OCI-LY1 (cell line): ENCODE measurements at regions not wholly inside any gene's neighbourhood (a gene's known extent, or its start where the extent isn't known, plus 50 kb on each side); places are given as distances from the start of the nearest gene placed in this dataset.

Source experiments
- H2AFZ ChIP-seq: fragments of 200-600 bp; sonication (generic), shearing (Covaris generic); 2 replicates; pipeline ENCODE4 v1.6.0; 2014; ENCODE audit warnings: antibody characterized with exemption, mild to moderate bottlenecking, low read length
- H3F3A ChIP-seq: fragments of 200-600 bp; sonication (generic), shearing (Covaris generic); 2 replicates; pipeline ENCODE4 v1.6.0; 2014; ENCODE audit warnings: mild to moderate bottlenecking, antibody characterized with exemption, low read length, moderate library complexity; ENCODE audit not compliant: insufficient read depth
- H3K27ac ChIP-seq: fragments of 200-600 bp; sonication (generic); 2 replicates; pipeline ENCODE4 v1.5.1; 2014; ENCODE audit warnings: low read length, mixed run types, mild to moderate bottlenecking, low read depth; ENCODE audit not compliant: poor library complexity, severe bottlenecking
- H3K27me3 ChIP-seq: fragments of 200-600 bp; sonication (generic); 2 replicates; pipeline ENCODE4 v1.6.0; 2014; ENCODE audit warnings: antibody characterized with exemption, mild to moderate bottlenecking, low read length, moderate library complexity; ENCODE audit not compliant: insufficient read depth
- H3K36me3 ChIP-seq: fragments of 200-600 bp; sonication (generic); 2 replicates; pipeline ENCODE4 v1.6.1; 2014; ENCODE audit warnings: mild to moderate bottlenecking, antibody characterized with exemption, low read length, moderate library complexity, mixed read lengths; ENCODE audit not compliant: insufficient read depth
- H3K4me1 ChIP-seq: fragments of 200-600 bp; sonication (generic); 2 replicates; pipeline ENCODE4 v1.5.1; 2014; ENCODE audit warnings: mild to moderate bottlenecking, low read length, moderate library complexity; ENCODE audit not compliant: insufficient read depth, severe bottlenecking
- H3K4me2 ChIP-seq: fragments of 200-600 bp; sonication (generic), shearing (Covaris generic); 2 replicates; pipeline ENCODE4 v1.6.1; 2014; ENCODE audit warnings: low read length
- H3K4me3 ChIP-seq: fragments of 200-600 bp; sonication (generic); 2 replicates; pipeline ENCODE4 v1.5.1; 2014; ENCODE audit warnings: low read length, low read depth, mild to moderate bottlenecking, mixed read lengths; ENCODE audit not compliant: poor library complexity, severe bottlenecking
- H3K79me2 ChIP-seq: fragments of 200-600 bp; shearing (Covaris generic); 2 replicates; pipeline ENCODE4 v1.6.1; 2016; ENCODE audit warnings: mixed run types, low read length, mixed read lengths; ENCODE audit not compliant: insufficient read depth
- H3K9ac ChIP-seq: fragments of 200-600 bp; sonication (generic), shearing (Covaris generic); 2 replicates; pipeline ENCODE4 v1.6.1; 2014; ENCODE audit warnings: mild to moderate bottlenecking, low read length, mixed read lengths
- H3K9me2 ChIP-seq: fragments of 200-600 bp; sonication (generic), shearing (Covaris generic); 2 replicates; pipeline ENCODE4 v1.6.1; 2014; ENCODE audit warnings: low read depth, mild to moderate bottlenecking, low read length, mixed read lengths
- H3K9me3 ChIP-seq: fragments of 200-600 bp; shearing (Covaris generic); 2 replicates; pipeline ENCODE4 v1.6.1; 2014; ENCODE audit warnings: low read length, mixed read lengths
- H4K20me1 ChIP-seq: fragments of 200-600 bp; sonication (generic), shearing (Covaris generic); 2 replicates; pipeline ENCODE4 v1.6.0; 2016; ENCODE audit warnings: mild to moderate bottlenecking, low read length; ENCODE audit not compliant: insufficient read depth
- EZH2 ChIP-seq: fragments of 200-600 bp; sonication (generic), shearing (Covaris generic); IDR thresholded peaks from 2 replicates; pipeline ENCODE4 v1.8.0; 2017; ENCODE audit warnings: borderline replicate concordance, mixed run types, mild to moderate bottlenecking, antibody characterized with exemption, low read length, moderate library complexity, mixed read lengths
- TF ChIP-seq, protein P1 (sequence below): fragments of 200-600 bp; sonication (generic), shearing (Covaris generic); IDR thresholded peaks from 2 replicates; pipeline ENCODE4 v1.5.1; 2017; ENCODE audit warnings: mild to moderate bottlenecking, antibody characterized with exemption, low read length, moderate library complexity, mixed read lengths

DNA sequence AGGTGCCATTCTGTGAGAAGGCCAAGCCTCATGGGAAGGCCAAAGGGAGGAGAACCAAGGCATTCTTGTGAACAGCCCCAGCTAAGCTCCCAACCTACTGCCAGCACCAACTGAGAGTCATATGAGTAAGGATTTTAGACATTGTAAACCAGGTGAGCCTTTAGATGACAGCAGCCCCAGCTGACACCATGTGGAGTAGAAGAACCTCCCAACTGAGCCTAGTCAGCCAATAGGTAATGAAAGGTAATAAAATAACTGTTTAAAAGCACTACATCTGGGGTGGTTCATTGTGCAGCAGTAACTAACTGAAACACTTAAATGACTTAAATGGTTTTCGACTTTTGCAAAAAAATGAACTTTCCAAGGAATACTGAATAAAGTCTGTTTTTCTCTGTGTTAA lies 172.6 kb upstream of the KIF2A start:
- Histone ChIP-seq H3K9me2 (no peaks in the 10 kb centered on the region), H3K9ac (no peak overlapping the region), H3K4me2 (no peak overlapping the region), H3K27me3 (no peaks in the 10 kb centered on the region), H3K4me3 (no peak overlapping the region), H3K9me3 (no peaks in the 10 kb centered on the region), H4K20me1 (no peaks in the 10 kb centered on the region), H3F3A (no peaks in the 10 kb centered on the region), H3K27ac (no peak overlapping the region), H2AFZ (no peak overlapping the region), H3K79me2 (no peaks in the 10 kb centered on the region), H3K36me3 (no peaks in the 10 kb centered on the region), H3K4me1 (peaks cover 3% of the 10 kb centered on the region)
- TF ChIP-seq, protein P1, sequence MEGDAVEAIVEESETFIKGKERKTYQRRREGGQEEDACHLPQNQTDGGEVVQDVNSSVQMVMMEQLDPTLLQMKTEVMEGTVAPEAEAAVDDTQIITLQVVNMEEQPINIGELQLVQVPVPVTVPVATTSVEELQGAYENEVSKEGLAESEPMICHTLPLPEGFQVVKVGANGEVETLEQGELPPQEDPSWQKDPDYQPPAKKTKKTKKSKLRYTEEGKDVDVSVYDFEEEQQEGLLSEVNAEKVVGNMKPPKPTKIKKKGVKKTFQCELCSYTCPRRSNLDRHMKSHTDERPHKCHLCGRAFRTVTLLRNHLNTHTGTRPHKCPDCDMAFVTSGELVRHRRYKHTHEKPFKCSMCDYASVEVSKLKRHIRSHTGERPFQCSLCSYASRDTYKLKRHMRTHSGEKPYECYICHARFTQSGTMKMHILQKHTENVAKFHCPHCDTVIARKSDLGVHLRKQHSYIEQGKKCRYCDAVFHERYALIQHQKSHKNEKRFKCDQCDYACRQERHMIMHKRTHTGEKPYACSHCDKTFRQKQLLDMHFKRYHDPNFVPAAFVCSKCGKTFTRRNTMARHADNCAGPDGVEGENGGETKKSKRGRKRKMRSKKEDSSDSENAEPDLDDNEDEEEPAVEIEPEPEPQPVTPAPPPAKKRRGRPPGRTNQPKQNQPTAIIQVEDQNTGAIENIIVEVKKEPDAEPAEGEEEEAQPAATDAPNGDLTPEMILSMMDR = no peak
- TF ChIP-seq EZH2 = no peak

DNA sequence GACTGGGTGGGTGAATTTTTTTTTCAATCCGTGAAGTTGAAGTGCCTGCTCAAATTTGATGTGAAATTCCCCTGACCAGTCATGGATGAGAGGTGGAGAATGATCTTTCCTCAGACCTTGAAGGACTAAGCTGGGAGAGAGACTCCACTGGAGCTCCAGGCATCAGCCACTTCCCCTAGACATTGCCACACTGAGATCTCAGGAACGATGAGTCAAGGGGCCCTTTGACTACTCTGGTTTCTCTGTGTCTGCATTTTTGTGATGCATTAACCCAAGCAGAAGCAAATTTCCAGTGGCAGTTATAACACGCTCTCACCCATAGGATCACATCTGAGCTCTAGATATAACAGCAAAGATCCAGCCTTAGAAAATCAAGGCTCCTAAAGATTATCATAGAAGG lies 171.2 kb upstream of the KIF2A start:
- Histone ChIP-seq H3K9me3 (no peaks in the 10 kb centered on the region), H3K27ac (no peak overlapping the region), H3K79me2 (no peaks in the 10 kb centered on the region), H3F3A (no peaks in the 10 kb centered on the region), H3K4me2 (no peak overlapping the region), H4K20me1 (no peaks in the 10 kb centered on the region), H2AFZ (no peak overlapping the region), H3K4me3 (no peak overlapping the region), H3K9ac (no peak overlapping the region), H3K36me3 (no peaks in the 10 kb centered on the region), H3K27me3 (no peaks in the 10 kb centered on the region), H3K9me2 (no peaks in the 10 kb centered on the region), H3K4me1 (no peaks in the 10 kb centered on the region)
- TF ChIP-seq, protein P1 = no peak
- no peak for TF ChIP-seq EZH2

DNA sequence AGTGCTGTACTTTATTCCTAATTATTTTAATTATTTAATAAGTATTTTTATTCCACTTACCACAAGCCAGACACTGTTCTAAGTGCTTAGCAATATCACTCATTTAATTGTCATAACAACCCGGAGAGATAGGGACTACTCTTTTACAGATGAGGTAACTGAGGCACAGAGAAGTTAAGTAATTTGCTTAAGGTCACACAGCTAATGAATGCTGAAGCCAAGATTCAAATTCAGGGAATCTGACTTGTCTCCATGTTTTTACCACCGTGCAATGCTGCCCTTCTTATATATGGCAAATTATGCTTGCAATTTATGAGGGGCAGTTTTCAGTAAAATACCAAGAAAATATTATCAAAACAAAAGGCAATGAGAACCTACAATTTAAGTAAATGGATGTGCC lies 168.4 kb upstream of the KIF2A start:
- Histone ChIP-seq H3K27ac (no peak overlapping the region), H3K27me3 (no peaks in the 10 kb centered on the region), H3F3A (no peaks in the 10 kb centered on the region), H3K79me2 (no peaks in the 10 kb centered on the region), H3K9me2 (no peaks in the 10 kb centered on the region), H3K4me1 (no peaks in the 10 kb centered on the region), H3K4me2 (no peak overlapping the region), H3K36me3 (no peaks in the 10 kb centered on the region), H3K9me3 (no peaks in the 10 kb centered on the region), H3K4me3 (no peak overlapping the region), H4K20me1 (no peaks in the 10 kb centered on the region), H3K9ac (no peak overlapping the region), H2AFZ (no peak overlapping the region)
- no peak for TF ChIP-seq EZH2
- TF ChIP-seq, protein P1 = no peak
